ENCODE measurements at regions not wholly inside any gene's neighbourhood (a gene's known extent, or its start where the extent isn't known, plus 50 kb on each side); places are given as distances from the start of the nearest gene placed in this dataset.

GRCh38 chr14:26032348-26032747, 565.5 kb downstream of the NOVA1 start:
- TF ChIP-seq CHD1 (IDR thresholded peaks at IDR 0.05; ENCODE audit: low read depth, low read length): no peak
- no peak for TF ChIP-seq CTCF (conservative IDR thresholded peaks at IDR 0.05; ENCODE audit: low read depth, low read length)
- no peak for TF ChIP-seq FOS (IDR thresholded peaks at IDR 0.05; ENCODE audit: low read depth, low read length)
- no peak for TF ChIP-seq MAZ (IDR thresholded peaks at IDR 0.05; ENCODE audit: borderline replicate concordance, low read depth, low read length)
- no peak for TF ChIP-seq NFE2L2 (IDR thresholded peaks at IDR 0.05; ENCODE audit: low read depth, low read length)
- no peak for TF ChIP-seq MAFK (IDR thresholded peaks at IDR 0.05; ENCODE audit: low read depth, low read length)
- TF ChIP-seq ELK1 (IDR thresholded peaks at IDR 0.05; ENCODE audit: borderline replicate concordance, low read depth, low read length): no peak
- no peak for TF ChIP-seq MXI1 (IDR thresholded peaks at IDR 0.05; ENCODE audit: borderline replicate concordance, low read depth, low read length)
- TF ChIP-seq RAD21 (IDR thresholded peaks at IDR 0.05; ENCODE audit: low read length): no peak
- no peak for TF ChIP-seq SMC3 (IDR thresholded peaks at IDR 0.05; ENCODE audit: low read depth, low read length)
- TF ChIP-seq RFX5 (IDR thresholded peaks at IDR 0.05; ENCODE audit: low read depth, low read length): no peak
- no peak for TF ChIP-seq CEBPB (IDR thresholded peaks at IDR 0.05; ENCODE audit: low read depth, low read length)
- TF ChIP-seq RCOR1 (IDR thresholded peaks at IDR 0.05; ENCODE audit: insufficient replicate concordance, low read length): no peak
- TF ChIP-seq USF2 (IDR thresholded peaks at IDR 0.05; ENCODE audit: low read depth, low read length): no peak
- no peak for TF ChIP-seq BHLHE40 (IDR thresholded peaks at IDR 0.05; ENCODE audit: low read depth, low read length)
- TF ChIP-seq POLR2A (IDR thresholded peaks at IDR 0.05; ENCODE audit: low read depth, low read length): no peak
- in situ Hi-C loops (cut with MboI; ENCODE audit: low sequenced_read_pairs) (no loop called here), dilution Hi-C loops (cut with HindIII; ENCODE audit: low sequenced_read_pairs, unreplicated experiment) (no loop called here), intact Hi-C loops (cut with micrococcal nuclease) (no loop called here)
- H3K79me1 ChIP-seq (ENCODE audit: low read depth in 1 of 2, low read length in 2 of 2): no peaks in the 10 kb centered on the region
- H2BK15ac ChIP-seq (ENCODE audit: low read depth, low read length): no peak overlapping the region
- no peaks in the 10 kb centered on the region for H3K27me3 ChIP-seq (ENCODE audit: control insufficient read depth, insufficient read depth, low read length)
- no peak overlapping the region for H3K4me3 ChIP-seq (ENCODE audit: insufficient read depth, low read depth, low read length)
- DNase-seq (no peak), ATAC-seq (ENCODE audit: low read depth) (no peak)
- no peaks in the 10 kb centered on the region for H4K20me1 ChIP-seq (ENCODE audit: insufficient read depth, low read length)
- no peak overlapping the region for H2BK120ac ChIP-seq (ENCODE audit: low read depth, low read length)
- H2BK5ac ChIP-seq (ENCODE audit: low read depth, low read length, poor library complexity, severe bottlenecking): no peak overlapping the region
- no peak overlapping the region for H3K4me2 ChIP-seq (ENCODE audit: low read depth, low read length)
- H2AFZ ChIP-seq (replicated peaks; ENCODE audit: low read length, poor library complexity): no peak overlapping the region
- ChIA-PET CTCF (no interaction called here), POLR2A (ENCODE audit: unreplicated experiment) (no interaction called here)
- no peak overlapping the region for H2BK20ac ChIP-seq (ENCODE audit: low read depth, low read length)
- H3K36me3 ChIP-seq (ENCODE audit: control insufficient read depth, insufficient read depth, low read length): no peaks in the 10 kb centered on the region
- no peak overlapping the region for H4K5ac ChIP-seq (ENCODE audit: low read depth, low read length)
- no peak overlapping the region for H3K23ac ChIP-seq (ENCODE audit: low read depth, low read length)
- no peak overlapping the region for H3K56ac ChIP-seq (ENCODE audit: extremely low read depth, insufficient read depth, low read length)
- no TSS peak for BruUV-seq (replicated peaks)
- no peak overlapping the region for H3K9ac ChIP-seq (ENCODE audit: low read depth, low read length)
- H3K18ac ChIP-seq (ENCODE audit: low read depth, low read length): no peak overlapping the region
- H4K91ac ChIP-seq (ENCODE audit: insufficient read depth, low read depth, low read length): no peak overlapping the region
- no peak overlapping the region for H2AK5ac ChIP-seq (ENCODE audit: low read depth, low read length)
- no peaks in the 10 kb centered on the region for H3K9me1 ChIP-seq (ENCODE audit: insufficient read depth, low read length)
- no peak overlapping the region for H2AK9ac ChIP-seq (replicated peaks; ENCODE audit: low read depth, low read length, poor library complexity)
- peaks cover 7% of the 10 kb centered on the region; the same call in 1 of the 2 replicates for H3K9me3 ChIP-seq (ENCODE audit: control insufficient read depth, insufficient read depth, low read length)
- H3K14ac ChIP-seq (replicated peaks; ENCODE audit: low read depth, low read length): no peak overlapping the region
- H3K4ac ChIP-seq (ENCODE audit: low read depth, low read length): no peak overlapping the region
- no peak overlapping the region for H3K27ac ChIP-seq (ENCODE audit: insufficient read depth, low read length)
- H3K4me1 ChIP-seq (ENCODE audit: control insufficient read depth, insufficient read depth, low read length): no peaks in the 10 kb centered on the region
- H4K8ac ChIP-seq (ENCODE audit: low read depth in 2 of 2, low read length in 2 of 2): no peak overlapping the region
